ENCODE measurements at regions not wholly inside any gene's neighbourhood (a gene's known extent, or its start where the extent isn't known, plus 50 kb on each side); places are given as distances from the start of the nearest gene placed in this dataset.

- no peak for TF ChIP-seq USF2 (IDR thresholded peaks at IDR 0.05; ENCODE audit: low read length)
Observed at GRCh38 chr9:30280229-30280900, 2104.1 kb upstream of the ACO1 start (continued).
